Uterus (tissue), 2 donors: ENCODE measurements at regions not wholly inside any gene's neighbourhood (a gene's known extent, or its start where the extent isn't known, plus 50 kb on each side); places are given as distances from the start of the nearest gene placed in this dataset.

ENCODE experiments used
- POLR2A ChIP-seq, 2 donors: fragments of 450-650 bp; IDR thresholded peaks; one replicate each; pipeline ENCODE4 v1.6.1; 2016; ENCODE audit warnings: antibody characterized with exemption in 2 of 2, mild to moderate bottlenecking in 1 of 2, moderate library complexity in 1 of 2
- TF ChIP-seq, protein P1 (sequence below), 4 experiments: fragments of 200-600 bp in 2 of 4; fragments of 450-650 bp in 2 of 4; sonication (generic) in 2 of 4; IDR thresholded peaks; one replicate each; pipeline ENCODE4 v1.5.1; 2016 to 2019; ENCODE audit warnings: antibody characterized with exemption in 4 of 4, mild to moderate bottlenecking in 2 of 4, moderate library complexity in 1 of 4

DNA sequence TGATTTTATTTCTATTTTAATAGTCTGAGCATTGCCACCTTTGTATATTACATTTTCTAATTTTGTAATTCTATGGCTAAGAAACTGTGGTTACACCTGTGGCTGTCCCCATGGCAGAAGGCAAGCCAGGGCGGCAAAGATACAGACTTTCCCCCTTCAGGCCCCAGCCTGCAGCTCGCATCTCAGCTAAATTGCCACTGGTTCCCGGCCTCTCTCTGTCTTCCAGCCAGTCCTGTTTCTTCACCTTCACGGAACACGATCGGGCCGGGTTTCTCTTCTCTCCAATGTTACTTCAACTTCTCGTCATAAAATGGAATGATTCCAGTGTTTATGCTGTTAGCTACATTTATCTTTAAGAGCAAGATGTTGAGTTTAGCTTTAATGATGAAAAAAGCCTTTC, 124.5 kb upstream of the ZNF507 start:
- TF ChIP-seq, protein P1, sequence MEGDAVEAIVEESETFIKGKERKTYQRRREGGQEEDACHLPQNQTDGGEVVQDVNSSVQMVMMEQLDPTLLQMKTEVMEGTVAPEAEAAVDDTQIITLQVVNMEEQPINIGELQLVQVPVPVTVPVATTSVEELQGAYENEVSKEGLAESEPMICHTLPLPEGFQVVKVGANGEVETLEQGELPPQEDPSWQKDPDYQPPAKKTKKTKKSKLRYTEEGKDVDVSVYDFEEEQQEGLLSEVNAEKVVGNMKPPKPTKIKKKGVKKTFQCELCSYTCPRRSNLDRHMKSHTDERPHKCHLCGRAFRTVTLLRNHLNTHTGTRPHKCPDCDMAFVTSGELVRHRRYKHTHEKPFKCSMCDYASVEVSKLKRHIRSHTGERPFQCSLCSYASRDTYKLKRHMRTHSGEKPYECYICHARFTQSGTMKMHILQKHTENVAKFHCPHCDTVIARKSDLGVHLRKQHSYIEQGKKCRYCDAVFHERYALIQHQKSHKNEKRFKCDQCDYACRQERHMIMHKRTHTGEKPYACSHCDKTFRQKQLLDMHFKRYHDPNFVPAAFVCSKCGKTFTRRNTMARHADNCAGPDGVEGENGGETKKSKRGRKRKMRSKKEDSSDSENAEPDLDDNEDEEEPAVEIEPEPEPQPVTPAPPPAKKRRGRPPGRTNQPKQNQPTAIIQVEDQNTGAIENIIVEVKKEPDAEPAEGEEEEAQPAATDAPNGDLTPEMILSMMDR (IDR thresholded peaks at IDR 0.05): no peak
- TF ChIP-seq POLR2A (IDR thresholded peaks at IDR 0.05): no peak
